Spleen (tissue), 11 donors: ENCODE measurements at regions not wholly inside any gene's neighbourhood (a gene's known extent, or its start where the extent isn't known, plus 50 kb on each side); places are given as distances from the start of the nearest gene placed in this dataset.

Experiments
- DNase-seq: peaks from one replicate; pipeline ENCODE4 v3.0.0-alpha.2; 2020
- H3K27ac ChIP-seq, 8 donors: fragments of 200-600 bp; sonication (generic) in 7 of 8; 1 replicate in 4 of 8; 2 replicates in 4 of 8; pipeline versions ENCODE4 v1.5.0 to v1.8.0; 2016 to 2021; ENCODE audit warnings: inconsistent platforms in 4 of 8, mild to moderate bottlenecking in 4 of 8, moderate library complexity in 1 of 8
- H3K27me3 ChIP-seq, 7 donors: fragments of 200-600 bp; sonication (generic) in 6 of 7; replicated peaks in 1 of 7; 1 replicate in 4 of 7; 2 replicates in 3 of 7; pipeline versions ENCODE4 v1.5.0 to v1.8.0; 2016 to 2021; ENCODE audit warnings: inconsistent platforms in 3 of 7, mild to moderate bottlenecking in 1 of 7
- H3K36me3 ChIP-seq, 6 donors: fragments of 200-600 bp; sonication (generic) in 5 of 6; 1 replicate in 4 of 6; 2 replicates in 2 of 6; pipeline versions ENCODE4 v1.5.0 to v1.8.0; 2016 to 2021; ENCODE audit warnings: inconsistent platforms in 2 of 6
- H3K4me1 ChIP-seq, 6 donors: fragments of 200-600 bp; sonication (generic) in 5 of 6; 1 replicate in 3 of 6; 2 replicates in 3 of 6; pipeline versions ENCODE4 v1.5.0 to v1.8.0; 2016 to 2021; ENCODE audit warnings: inconsistent platforms in 3 of 6
- H3K4me3 ChIP-seq, 8 donors: fragments of 200-600 bp; sonication (generic) in 7 of 8; 1 replicate in 4 of 8; 2 replicates in 4 of 8; pipeline versions ENCODE4 v1.5.0 to v1.8.0; 2016 to 2021; ENCODE audit warnings: inconsistent platforms in 4 of 8, mild to moderate bottlenecking in 4 of 8, moderate library complexity in 2 of 8
- H3K9me3 ChIP-seq, 8 donors: fragments of 200-600 bp; sonication (generic) in 7 of 8; 1 replicate in 4 of 8; 2 replicates in 4 of 8; pipeline versions ENCODE4 v1.5.0 to v1.8.0; 2016 to 2021; ENCODE audit warnings: inconsistent platforms in 4 of 8
- CTCF ChIP-seq, 11 experiments: fragments of 200-600 bp in 7 of 11; fragments of 450-650 bp in 4 of 11; sonication (generic) in 4 of 11; IDR thresholded peaks in 8 of 11; conservative IDR thresholded peaks in 3 of 11; 1 replicate in 7 of 11; 2 replicates in 4 of 11; pipeline versions ENCODE4 v1.4.0 to v1.8.0; 2016 to 2021; ENCODE audit warnings: antibody characterized with exemption in 11 of 11, inconsistent platforms in 4 of 11, mild to moderate bottlenecking in 1 of 11
- POLR2A ChIP-seq, 3 donors: fragments of 450-650 bp; IDR thresholded peaks; one replicate each; pipeline ENCODE4 v1.5.1; 2017; ENCODE audit warnings: antibody characterized with exemption in 3 of 3, mild to moderate bottlenecking in 1 of 3
- POLR2AphosphoS5 ChIP-seq, 3 donors: sonication (generic); formaldehyde crosslinking; IDR thresholded peaks; one replicate each; pipeline ENCODE4 v1.5.1; 2017; ENCODE audit warnings: antibody characterized with exemption in 3 of 3
- WGBS, 5 donors: extraction: QIAGEN DNeasy Blood & Tissue Kit in 3 of 5; methylation state at CpG; one replicate each; pipeline versions ENCODE4 v1.1.5 to v1.1.7; 2013 to 2018; 5-methylcytosine and 5-hydroxymethylcytosine counted together
- intact Hi-C: fragments of 100-400 bp; cut with DNase I; formaldehyde crosslinking; loops from one replicate; pipeline ENCODE4 v1.15.0; 2023; ENCODE audit warnings: low total_unique reads
- donor health status: healthy with polysubstance abuse.
- donor health status: DM: no; HTN: no; CAD: no; lungs with moderate emphysema.
- donor health status: DM: no; HTN: no; CAD: no.
- donor health status: Bipolar disorder and iron deficiency.
- donor health status: healthy.
- donor health status: DM: no; HTN: no; CAD: no.
- donor health status: DM: yes; HTN: yes; CAD: no.

- TF ChIP-seq POLR2AphosphoS5 (IDR thresholded peaks at IDR 0.05) (no peak), CTCF (IDR thresholded peaks at IDR 0.05 in 8 of 11, conservative IDR thresholded peaks at IDR 0.05 in 3 of 11) (no peak), POLR2A (IDR thresholded peaks at IDR 0.05) (no peak)
- 68 to 74% (median 71%) methylated on average over 12 of the region's 12 CpGs for WGBS, 5 donors
- intact Hi-C loops: no loop called here
Observed at GRCh38 chr13:60261432-60262351, 98.0 kb upstream of the DIAPH3 start.

DNA sequence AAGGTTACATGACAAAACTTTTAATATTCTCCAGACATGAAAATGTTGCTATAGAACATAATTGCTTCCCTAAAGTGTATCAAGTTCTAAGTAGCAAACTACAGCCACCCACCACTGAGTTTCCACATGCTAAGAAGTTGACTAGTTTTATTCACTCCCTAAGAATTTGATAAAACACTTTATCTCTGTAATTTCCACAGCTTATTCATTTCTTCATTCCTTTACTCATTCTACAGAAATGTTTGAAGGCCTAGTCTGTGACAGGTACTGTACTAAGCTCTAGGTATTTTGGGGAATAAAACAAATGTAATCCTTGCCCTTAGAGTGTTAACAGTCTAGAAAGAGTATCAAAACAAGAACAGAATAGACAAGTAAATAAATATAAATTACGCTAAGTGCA lies 101.8 kb upstream of the DIAPH3 start:
- Histone ChIP-seq H3K27me3 (peaks cover 0 to 6% (median 0%) of the 10 kb centered on the region in 7 donors), H3K4me3 (no peak overlapping the region), H3K36me3 (no peaks in the 10 kb centered on the region), H3K9me3 (peaks cover 0 to 7% (median 0%) of the 10 kb centered on the region in 8 donors), H3K4me1 (no peaks in the 10 kb centered on the region), H3K27ac (no peak overlapping the region)
- intact Hi-C loops: no loop called here
- 90 to 98% (median 96%) methylated on average over 1 of the region's 1 CpG for WGBS, 5 donors
- DNase-seq: no peak
- TF ChIP-seq POLR2AphosphoS5 (IDR thresholded peaks at IDR 0.05) (no peak), CTCF (IDR thresholded peaks at IDR 0.05 in 8 of 11, conservative IDR thresholded peaks at IDR 0.05 in 3 of 11) (no peak), POLR2A (IDR thresholded peaks at IDR 0.05) (no peak)

More at GRCh38 chr13:60261432-60262351, 98.0 kb upstream of the DIAPH3 start:
- Histone ChIP-seq H3K4me1 (no peaks in the 10 kb centered on the region), H3K36me3 (no peaks in the 10 kb centered on the region), H3K27me3 (peaks cover 0 to 6% (median 0%) of the 10 kb centered on the region in 7 donors), H3K4me3 (no peak overlapping the region), H3K27ac (no peak overlapping the region), H3K9me3 (peaks cover 0 to 13% (median 6%) of the 10 kb centered on the region in 8 donors)
- DNase-seq: no peak

GRCh38 chr13:60267498-60268202 lies 103.9 kb upstream of the DIAPH3 start:
- peaks cover 0 to 7% (median 0%) of the 10 kb centered on the region in 8 donors for H3K9me3 ChIP-seq
- no peaks in the 10 kb centered on the region for H3K36me3 ChIP-seq
- TF ChIP-seq POLR2A (IDR thresholded peaks at IDR 0.05) (no peak), CTCF (IDR thresholded peaks at IDR 0.05 in 8 of 11, conservative IDR thresholded peaks at IDR 0.05 in 3 of 11) (no peak), POLR2AphosphoS5 (IDR thresholded peaks at IDR 0.05) (no peak)
- DNase-seq: no peak
- 47 to 66% (median 50%) methylated on average over 24 of the region's 24 CpGs for WGBS, 5 donors
- intact Hi-C loops: no loop called here
- no peaks in the 10 kb centered on the region for H3K27me3 ChIP-seq
- H3K4me3 ChIP-seq: peak overlapping the region in 7 of 8 donors; percentile 18 to 64 (median 30)
- no peak overlapping the region for H3K27ac ChIP-seq
- no peaks in the 10 kb centered on the region for H3K4me1 ChIP-seq

- Histone ChIP-seq H3K27me3 (no peaks in the 10 kb centered on the region), H3K36me3 (no peaks in the 10 kb centered on the region), H3K9me3 (peaks cover 0 to 4% (median 0%) of the 10 kb centered on the region in 8 donors), H3K27ac (no peak overlapping the region), H3K4me3 (peak overlapping the region in 6 of 8 donors; percentile 30 to 64 (median 32)), H3K4me1 (no peaks in the 10 kb centered on the region)
- TF ChIP-seq CTCF (IDR thresholded peaks at IDR 0.05 in 8 of 11, conservative IDR thresholded peaks at IDR 0.05 in 3 of 11) (no peak), POLR2AphosphoS5 (IDR thresholded peaks at IDR 0.05) (no peak), POLR2A (IDR thresholded peaks at IDR 0.05) (no peak)
- WGBS, 5 donors: 47 to 56% (median 50%) methylated on average over 8 of the region's 8 CpGs
- DNase-seq: no peak
- intact Hi-C loops: no loop called here
Observed at GRCh38 chr13:60268203-60268555, 104.5 kb upstream of the DIAPH3 start.
